ENCODE measurements at regions not wholly inside any gene's neighbourhood (a gene's known extent, or its start where the extent isn't known, plus 50 kb on each side); places are given as distances from the start of the nearest gene placed in this dataset.

DNA sequence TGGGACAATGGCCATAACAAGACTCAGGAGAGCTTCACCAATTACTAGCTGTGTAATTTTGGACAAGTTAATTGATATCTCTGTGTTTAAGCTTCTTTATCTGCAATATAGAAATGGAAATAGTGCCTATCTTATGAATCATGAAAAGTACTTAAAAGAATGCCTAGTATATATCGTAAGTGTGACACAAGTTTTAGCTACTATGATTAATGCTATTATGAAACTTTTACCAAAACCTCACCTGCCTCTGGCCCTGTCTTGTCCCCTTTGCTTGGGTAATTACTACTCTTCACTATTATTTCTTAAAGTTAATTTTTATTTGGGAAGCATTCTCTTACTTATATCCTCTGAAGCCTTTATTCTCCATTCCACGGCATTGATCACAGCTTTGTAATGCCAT lies 75.0 kb upstream of the NETO1 start:
- Mint-ChIP-seq H3K9me3 (no peaks in the 10 kb centered on the region), H3K4me1 (no peaks in the 10 kb centered on the region), H3K4me3 (no peak overlapping the region), H3K27me3 (ENCODE audit: low read depth) (no peaks in the 10 kb centered on the region), H3K27ac (no peak overlapping the region), H3K36me3 (ENCODE audit: insufficient read depth in 1 of 3, low read depth in 3 of 3) (no peaks in the 10 kb centered on the region)
- Histone ChIP-seq H3K27ac (ENCODE audit: insufficient read length, low read depth, low read length) (no peak overlapping the region), H3K27me3 (ENCODE audit: insufficient read depth, low read length) (no peaks in the 10 kb centered on the region), H3K18ac (ENCODE audit: insufficient read length, low read depth, low read length) (no peak overlapping the region), H3K4me2 (ENCODE audit: insufficient read depth, insufficient read length, low read length) (no peak overlapping the region), H3T11ph (ENCODE audit: low read length) (no peak overlapping the region), H4K5ac (ENCODE audit: insufficient read length, low read depth, low read length) (no peak overlapping the region), H2BK120ac (ENCODE audit: low read depth, low read length, poor library complexity, severe bottlenecking) (no peak overlapping the region), H3K4ac (ENCODE audit: low read depth, low read length) (no peak overlapping the region), H2BK5ac (ENCODE audit: insufficient read length, low read length) (no peak overlapping the region), H3K9me3 (ENCODE audit: control insufficient read depth, low read depth, low read length) (no peaks in the 10 kb centered on the region), H4K91ac (ENCODE audit: insufficient read length, low read depth, low read length) (no peak overlapping the region), H3K56ac (ENCODE audit: insufficient read length, low read depth, low read length) (no peak overlapping the region), H3K9ac (ENCODE audit: extremely low read depth, insufficient read length, low read length) (no peak overlapping the region), H4K20me1 (ENCODE audit: control insufficient read depth, insufficient read depth, insufficient read length) (no peaks in the 10 kb centered on the region), H3K79me1 (ENCODE audit: insufficient read depth, low read depth, low read length, poor library complexity, severe bottlenecking) (no peaks in the 10 kb centered on the region), H3K14ac (ENCODE audit: insufficient read depth, low read length) (no peak overlapping the region), H3K4me1 (ENCODE audit: insufficient read depth, low read length) (no peaks in the 10 kb centered on the region), H2AK5ac (ENCODE audit: insufficient read length, low read length) (no peak overlapping the region), H3K23me2 (ENCODE audit: insufficient read length, low read depth, low read length, poor library complexity, severe bottlenecking) (no peaks in the 10 kb centered on the region), H2BK20ac (ENCODE audit: low read depth, low read length, poor library complexity, severe bottlenecking) (no peak overlapping the region), H3K23ac (ENCODE audit: insufficient read length, low read depth, low read length) (no peak overlapping the region), H2BK12ac (ENCODE audit: insufficient read length, low read depth, low read length) (no peak overlapping the region), H2AFZ (ENCODE audit: low read length) (no peak overlapping the region), H3K79me2 (ENCODE audit: insufficient read depth, low read length) (no peaks in the 10 kb centered on the region), H2BK15ac (ENCODE audit: low read depth, low read length) (no peak overlapping the region), H4K8ac (replicated peaks; ENCODE audit: insufficient read length, low read depth, low read length) (no peak overlapping the region)
- no CpG with 5 or more reads among the region's 2 CpGs for WGBS (ENCODE audit: extremely low coverage, insufficient read length, low lambda C conversion rate)
- no peak for DNase-seq
- TF ChIP-seq, protein P1, sequence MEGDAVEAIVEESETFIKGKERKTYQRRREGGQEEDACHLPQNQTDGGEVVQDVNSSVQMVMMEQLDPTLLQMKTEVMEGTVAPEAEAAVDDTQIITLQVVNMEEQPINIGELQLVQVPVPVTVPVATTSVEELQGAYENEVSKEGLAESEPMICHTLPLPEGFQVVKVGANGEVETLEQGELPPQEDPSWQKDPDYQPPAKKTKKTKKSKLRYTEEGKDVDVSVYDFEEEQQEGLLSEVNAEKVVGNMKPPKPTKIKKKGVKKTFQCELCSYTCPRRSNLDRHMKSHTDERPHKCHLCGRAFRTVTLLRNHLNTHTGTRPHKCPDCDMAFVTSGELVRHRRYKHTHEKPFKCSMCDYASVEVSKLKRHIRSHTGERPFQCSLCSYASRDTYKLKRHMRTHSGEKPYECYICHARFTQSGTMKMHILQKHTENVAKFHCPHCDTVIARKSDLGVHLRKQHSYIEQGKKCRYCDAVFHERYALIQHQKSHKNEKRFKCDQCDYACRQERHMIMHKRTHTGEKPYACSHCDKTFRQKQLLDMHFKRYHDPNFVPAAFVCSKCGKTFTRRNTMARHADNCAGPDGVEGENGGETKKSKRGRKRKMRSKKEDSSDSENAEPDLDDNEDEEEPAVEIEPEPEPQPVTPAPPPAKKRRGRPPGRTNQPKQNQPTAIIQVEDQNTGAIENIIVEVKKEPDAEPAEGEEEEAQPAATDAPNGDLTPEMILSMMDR (conservative IDR thresholded peaks at IDR 0.05) = no peak

All from H9 (cell line).